Nephron (organoid): ENCODE measurements at regions not wholly inside any gene's neighbourhood (a gene's known extent, or its start where the extent isn't known, plus 50 kb on each side); places are given as distances from the start of the nearest gene placed in this dataset.

Experiments
- H3K27ac Mint-ChIP-seq, 3 experiments: 2 replicates each; pipeline ENCODE4 v1.8.0; 2020; ENCODE audit warnings: mixed read lengths in 3 of 3, mild to moderate bottlenecking in 2 of 3, moderate library complexity in 1 of 3
- H3K27me3 Mint-ChIP-seq: 2 replicates; pipeline ENCODE4 v1.8.0; 2021; ENCODE audit warnings: low read depth, mild to moderate bottlenecking, moderate library complexity, mixed read lengths
- H3K36me3 Mint-ChIP-seq: 2 replicates; pipeline ENCODE4 v1.8.0; 2020; ENCODE audit warnings: low read depth, mixed read lengths
- H3K4me1 Mint-ChIP-seq: 2 replicates; pipeline ENCODE4 v1.8.0; 2020; ENCODE audit warnings: mixed read lengths
- H3K4me3 Mint-ChIP-seq, 3 experiments: 2 replicates each; pipeline ENCODE4 v1.8.0; 2020; ENCODE audit warnings: mild to moderate bottlenecking in 3 of 3, mixed read lengths in 3 of 3, moderate library complexity in 2 of 3
- H3K9me3 Mint-ChIP-seq: 2 replicates; pipeline ENCODE4 v1.8.0; 2020; ENCODE audit warnings: mixed read lengths
- TF ChIP-seq, protein P1 (sequence below), 3 experiments: fragments of 200-600 bp; sonication (generic); IDR thresholded peaks; one replicate each; pipeline ENCODE4 v1.5.0; 2021; ENCODE audit warnings: antibody characterized with exemption in 3 of 3; ENCODE audit not compliant: unreplicated experiment in 3 of 3

DNA sequence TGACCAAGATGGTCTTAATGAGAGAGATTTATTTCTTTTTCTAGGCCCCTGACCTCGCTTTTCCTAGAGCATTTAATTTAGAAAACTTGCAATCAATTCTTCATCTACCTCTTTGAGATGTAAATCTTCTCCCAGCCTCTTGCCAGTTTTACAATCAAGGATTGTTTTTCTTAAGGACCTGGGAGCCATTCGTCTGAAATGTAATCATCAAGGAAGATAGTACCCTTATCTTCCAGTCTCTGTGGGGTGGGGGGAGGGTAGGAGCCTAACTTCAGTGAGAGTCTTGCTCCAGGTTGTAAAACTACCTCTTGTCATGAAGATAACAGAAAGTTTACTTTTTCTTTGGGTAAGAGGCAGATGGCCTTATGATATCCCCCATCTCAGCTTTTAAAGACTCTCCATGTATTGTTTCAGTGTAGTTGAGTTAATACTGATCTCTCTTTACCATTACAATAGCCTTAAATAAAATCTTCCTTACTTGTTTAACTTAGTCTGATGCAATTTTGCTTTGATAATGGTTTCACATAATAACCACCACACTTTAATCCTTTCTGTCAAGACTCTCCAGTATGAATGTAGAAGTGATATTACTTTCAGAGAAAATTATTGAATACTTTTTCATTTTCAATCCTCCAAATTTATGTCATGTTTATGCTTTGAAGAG is 110.2 kb upstream of the CPHXL start:
- no peaks in the 10 kb centered on the region for H3K27me3 Mint-ChIP-seq
- no peaks in the 10 kb centered on the region for H3K4me1 Mint-ChIP-seq
- TF ChIP-seq, protein P1, sequence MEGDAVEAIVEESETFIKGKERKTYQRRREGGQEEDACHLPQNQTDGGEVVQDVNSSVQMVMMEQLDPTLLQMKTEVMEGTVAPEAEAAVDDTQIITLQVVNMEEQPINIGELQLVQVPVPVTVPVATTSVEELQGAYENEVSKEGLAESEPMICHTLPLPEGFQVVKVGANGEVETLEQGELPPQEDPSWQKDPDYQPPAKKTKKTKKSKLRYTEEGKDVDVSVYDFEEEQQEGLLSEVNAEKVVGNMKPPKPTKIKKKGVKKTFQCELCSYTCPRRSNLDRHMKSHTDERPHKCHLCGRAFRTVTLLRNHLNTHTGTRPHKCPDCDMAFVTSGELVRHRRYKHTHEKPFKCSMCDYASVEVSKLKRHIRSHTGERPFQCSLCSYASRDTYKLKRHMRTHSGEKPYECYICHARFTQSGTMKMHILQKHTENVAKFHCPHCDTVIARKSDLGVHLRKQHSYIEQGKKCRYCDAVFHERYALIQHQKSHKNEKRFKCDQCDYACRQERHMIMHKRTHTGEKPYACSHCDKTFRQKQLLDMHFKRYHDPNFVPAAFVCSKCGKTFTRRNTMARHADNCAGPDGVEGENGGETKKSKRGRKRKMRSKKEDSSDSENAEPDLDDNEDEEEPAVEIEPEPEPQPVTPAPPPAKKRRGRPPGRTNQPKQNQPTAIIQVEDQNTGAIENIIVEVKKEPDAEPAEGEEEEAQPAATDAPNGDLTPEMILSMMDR (IDR thresholded peaks at IDR 0.05; ENCODE audit: unreplicated experiment in 3 of 3): no peak
- no peak overlapping the region for H3K4me3 Mint-ChIP-seq
- H3K36me3 Mint-ChIP-seq: peaks cover 3% of the 10 kb centered on the region
- peaks cover 18% of the 10 kb centered on the region for H3K9me3 Mint-ChIP-seq
- H3K27ac Mint-ChIP-seq: no peak overlapping the region

DNA sequence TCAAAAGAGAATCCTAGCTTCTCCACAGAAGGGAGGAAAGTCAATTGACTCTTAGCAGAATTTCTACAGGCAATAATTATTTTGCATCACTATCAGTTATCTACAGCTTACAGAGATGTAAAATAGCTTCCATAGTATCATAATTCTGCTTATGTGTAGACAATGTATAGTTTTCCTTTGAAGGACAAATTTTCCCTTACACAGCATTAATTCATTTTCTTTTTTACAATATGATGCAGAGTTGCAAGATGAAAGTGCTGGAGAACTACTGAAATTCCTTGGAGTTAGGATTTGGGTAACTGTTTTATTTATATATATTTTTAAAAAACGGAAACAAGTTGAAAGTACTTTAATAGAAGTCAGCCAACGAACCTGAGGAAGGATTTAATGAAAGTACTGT is 111.0 kb upstream of the CPHXL start:
- Mint-ChIP-seq H3K36me3 (peaks cover 3% of the 10 kb centered on the region), H3K27me3 (no peaks in the 10 kb centered on the region), H3K4me1 (no peaks in the 10 kb centered on the region), H3K4me3 (no peak overlapping the region), H3K27ac (no peak overlapping the region), H3K9me3 (peaks cover 18% of the 10 kb centered on the region)
- TF ChIP-seq, protein P1 (IDR thresholded peaks at IDR 0.05; ENCODE audit: unreplicated experiment in 3 of 3): no peak

DNA sequence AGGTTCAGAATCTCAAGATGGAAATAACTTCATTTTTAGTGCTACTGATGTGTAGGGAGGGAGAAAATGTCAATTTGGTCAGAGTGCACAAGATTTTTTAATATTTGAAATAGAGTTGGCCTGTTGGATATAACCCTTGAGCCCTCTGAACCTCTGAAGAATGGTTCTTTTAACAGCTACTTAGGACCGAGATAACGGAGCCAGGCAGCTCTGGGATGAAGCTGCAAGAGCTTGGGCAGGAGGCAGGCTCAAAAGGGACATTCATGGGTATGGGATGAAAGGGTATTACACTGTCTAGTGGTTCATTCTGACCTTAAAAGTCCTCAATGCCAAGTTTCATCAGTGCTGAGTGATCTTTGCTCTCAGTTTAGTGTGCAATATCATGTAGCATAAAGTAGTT is 111.4 kb upstream of the CPHXL start:
- Mint-ChIP-seq H3K4me1 (no peaks in the 10 kb centered on the region), H3K36me3 (peaks cover 3% of the 10 kb centered on the region), H3K9me3 (peaks cover 14% of the 10 kb centered on the region), H3K27me3 (no peaks in the 10 kb centered on the region), H3K27ac (no peak overlapping the region), H3K4me3 (no peak overlapping the region)
- TF ChIP-seq, protein P1 (IDR thresholded peaks at IDR 0.05; ENCODE audit: unreplicated experiment in 3 of 3): no peak

DNA sequence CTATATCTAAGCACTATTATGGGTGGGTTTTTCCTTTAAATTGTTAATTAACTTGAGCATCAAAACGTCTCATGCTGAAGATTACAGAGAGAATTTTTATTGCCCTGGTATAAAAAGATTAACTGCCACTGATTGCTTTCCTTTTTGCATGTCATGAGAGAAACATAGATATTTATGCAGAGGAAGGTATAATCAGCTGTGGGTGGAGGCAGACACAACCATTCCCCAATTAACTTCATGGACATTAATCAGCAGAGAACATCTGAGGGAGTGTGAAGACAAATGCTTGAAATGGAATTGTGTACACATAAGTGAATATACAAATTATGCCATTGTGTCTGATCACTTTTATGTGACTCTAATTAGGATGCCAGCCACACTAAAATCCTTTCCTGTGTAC is 115.2 kb upstream of the CPHXL start:
- Mint-ChIP-seq H3K27me3 (no peaks in the 10 kb centered on the region), H3K36me3 (no peaks in the 10 kb centered on the region), H3K27ac (no peak overlapping the region), H3K4me3 (no peak overlapping the region), H3K9me3 (peaks cover 3% of the 10 kb centered on the region), H3K4me1 (no peaks in the 10 kb centered on the region)
- TF ChIP-seq, protein P1 (IDR thresholded peaks at IDR 0.05; ENCODE audit: unreplicated experiment in 3 of 3): no peak

DNA sequence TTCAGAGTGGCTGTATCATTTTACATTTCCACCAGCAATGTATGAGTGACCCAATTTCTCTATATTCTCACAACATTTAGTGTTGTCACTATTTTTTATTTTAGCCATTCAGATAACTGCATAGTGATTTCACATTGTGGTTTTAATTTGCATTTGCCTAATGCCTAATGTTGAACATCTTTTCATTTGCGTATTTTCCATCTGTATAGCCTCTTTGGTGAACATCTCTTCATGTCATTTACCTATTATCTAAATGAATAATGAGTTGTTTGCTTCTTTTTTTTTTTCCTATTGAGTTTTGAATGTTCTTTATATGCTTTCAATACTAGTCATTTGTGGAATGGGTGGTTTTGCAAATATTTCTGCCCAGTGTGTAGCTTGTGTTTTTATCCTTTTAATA is 120.9 kb upstream of the CPHXL start:
- Mint-ChIP-seq H3K27ac (no peak overlapping the region), H3K27me3 (peaks cover 5% of the 10 kb centered on the region), H3K4me1 (no peaks in the 10 kb centered on the region), H3K4me3 (no peak overlapping the region), H3K36me3 (no peaks in the 10 kb centered on the region), H3K9me3 (peaks cover 8% of the 10 kb centered on the region)
- TF ChIP-seq, protein P1 (IDR thresholded peaks at IDR 0.05; ENCODE audit: unreplicated experiment in 3 of 3): no peak

DNA sequence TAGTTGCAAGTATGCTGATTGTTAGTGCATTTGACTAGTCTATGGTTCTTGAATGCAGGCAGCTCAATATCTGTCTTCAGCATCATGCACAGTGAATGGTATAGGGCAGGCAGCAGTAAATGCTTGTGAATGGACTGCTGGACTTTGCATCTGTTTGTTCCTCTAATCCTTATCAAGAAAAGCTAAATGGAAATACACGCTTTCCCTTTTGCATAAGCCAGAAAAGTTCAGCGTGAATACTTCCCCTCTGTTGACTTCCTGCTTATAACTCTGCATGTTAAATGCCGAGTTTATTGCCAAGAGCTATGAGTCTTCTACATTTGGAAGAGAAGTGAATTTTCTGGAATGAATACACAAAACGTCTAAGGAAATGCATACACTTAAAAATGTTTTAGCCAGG is 127.9 kb upstream of the CPHXL start:
- Mint-ChIP-seq H3K4me1 (no peaks in the 10 kb centered on the region), H3K4me3 (no peak overlapping the region), H3K9me3 (no peaks in the 10 kb centered on the region), H3K27me3 (peaks cover 4% of the 10 kb centered on the region), H3K27ac (no peak overlapping the region), H3K36me3 (no peaks in the 10 kb centered on the region)
- TF ChIP-seq, protein P1 (IDR thresholded peaks at IDR 0.05; ENCODE audit: unreplicated experiment in 3 of 3): no peak
